ENCODE measurements at regions not wholly inside any gene's neighbourhood (a gene's known extent, or its start where the extent isn't known, plus 50 kb on each side); places are given as distances from the start of the nearest gene placed in this dataset.

GRCh38 chr2:195322324-195322723 lies 334.7 kb upstream of the SLC39A10 start:
- BruUV-seq (replicated peaks) = no TSS peak
- no peak overlapping the region for H3K27ac ChIP-seq (ENCODE audit: low read depth, low read length, poor library complexity, severe bottlenecking)
- H4K20me1 ChIP-seq (ENCODE audit: insufficient read depth, low read length) = no peaks in the 10 kb centered on the region
- no peaks in the 10 kb centered on the region for H3K79me2 ChIP-seq (ENCODE audit: insufficient read depth, low read depth, low read length)
- no peaks in the 10 kb centered on the region for H3K4me1 ChIP-seq (ENCODE audit: insufficient read depth, low read length, poor library complexity, severe bottlenecking)
- no peak overlapping the region for H3K4me3 ChIP-seq (ENCODE audit: low read depth, low read length, poor library complexity, severe bottlenecking)
- DNase-seq (ENCODE audit: low spot score) = no peak
- 0 out of 2 replicates have a peak, but pooled peaks cover 5% of the 10 kb centered on the region for H3K9me3 ChIP-seq (ENCODE audit: low read length)
- ChIA-PET POLR2A (interaction anchor here (0.8 kb wide), 1 partner anchor 27 kb away, joined by 3 read pairs; no protein-coding TSS in a partner anchor), CTCF (ENCODE audit: unreplicated experiment) (no interaction called here)
- H3K36me3 ChIP-seq (ENCODE audit: insufficient read depth, low read length) = no peaks in the 10 kb centered on the region
- TF ChIP-seq EZH2phosphoT487 (IDR thresholded peaks at IDR 0.05; ENCODE audit: borderline replicate concordance, low read depth, low read length) (no peak), CTCF (conservative IDR thresholded peaks at IDR 0.05; ENCODE audit: low read length) (no peak)
- intact Hi-C loops (cut with micrococcal nuclease; ENCODE audit: unreplicated experiment) = no loop called here
- no peaks in the 10 kb centered on the region for H3K9me2 ChIP-seq (ENCODE audit: insufficient read depth, low read length)
- H2AFZ ChIP-seq (ENCODE audit: low read length) = 0 out of 2 replicates have a peak overlapping the region, but pooled peaks have one; percentile 31
- H3K4me2 ChIP-seq (ENCODE audit: low read length) = no peak overlapping the region

GRCh38 chr2:195320413-195320973 lies 336.5 kb upstream of the SLC39A10 start:
- H4K20me1 ChIP-seq (ENCODE audit: insufficient read depth, low read length) = no peaks in the 10 kb centered on the region
- no peak for TF ChIP-seq EZH2phosphoT487 (IDR thresholded peaks at IDR 0.05; ENCODE audit: borderline replicate concordance, low read depth, low read length)
- TF ChIP-seq CTCF (conservative IDR thresholded peaks at IDR 0.05; ENCODE audit: low read length) = no peak
- ChIA-PET POLR2A (interaction anchor here (0.6 kb wide), 2 partner anchors 399 to 408 kb away, joined by 3 to 4 read pairs; no protein-coding TSS in a partner anchor), CTCF (ENCODE audit: unreplicated experiment) (interaction anchor here (1.0 kb wide), 1 partner anchor 10 kb away, joined by 3 read pairs; no protein-coding TSS in a partner anchor)
- no peaks in the 10 kb centered on the region for H3K4me1 ChIP-seq (ENCODE audit: insufficient read depth, low read length, poor library complexity, severe bottlenecking)
- no peaks in the 10 kb centered on the region for H3K36me3 ChIP-seq (ENCODE audit: insufficient read depth, low read length)
- H3K4me2 ChIP-seq (ENCODE audit: low read length) = no peak overlapping the region
- no peaks in the 10 kb centered on the region for H3K9me2 ChIP-seq (ENCODE audit: insufficient read depth, low read length)
- H2AFZ ChIP-seq (ENCODE audit: low read length) = no peak overlapping the region
- DNase-seq (ENCODE audit: low spot score) = no peak
- 0 out of 2 replicates have a peak, but pooled peaks cover 5% of the 10 kb centered on the region for H3K9me3 ChIP-seq (ENCODE audit: low read length)
- H3K27ac ChIP-seq (ENCODE audit: low read depth, low read length, poor library complexity, severe bottlenecking) = no peak overlapping the region
- H3K4me3 ChIP-seq (ENCODE audit: low read depth, low read length, poor library complexity, severe bottlenecking) = no peak overlapping the region
- intact Hi-C loops (cut with micrococcal nuclease; ENCODE audit: unreplicated experiment) = no loop called here
- no TSS peak for BruUV-seq (replicated peaks)
- H3K79me2 ChIP-seq (ENCODE audit: insufficient read depth, low read depth, low read length) = no peaks in the 10 kb centered on the region
